GM19452 (cell line): ENCODE measurements at regions not wholly inside any gene's neighbourhood (a gene's known extent, or its start where the extent isn't known, plus 50 kb on each side); places are given as distances from the start of the nearest gene placed in this dataset.
"Not testable (repeated sequence)": the region's sequence is repeated elsewhere in the genome, so short reads cannot be mapped to it uniquely, and the experiment has no call there.

Source experiments
- ATAC-seq: cut with Tn5 transposase; IDR thresholded peaks from one replicate; pipeline ENCODE4 v1.9.1; 2021; ENCODE audit not compliant: unreplicated experiment

DNA sequence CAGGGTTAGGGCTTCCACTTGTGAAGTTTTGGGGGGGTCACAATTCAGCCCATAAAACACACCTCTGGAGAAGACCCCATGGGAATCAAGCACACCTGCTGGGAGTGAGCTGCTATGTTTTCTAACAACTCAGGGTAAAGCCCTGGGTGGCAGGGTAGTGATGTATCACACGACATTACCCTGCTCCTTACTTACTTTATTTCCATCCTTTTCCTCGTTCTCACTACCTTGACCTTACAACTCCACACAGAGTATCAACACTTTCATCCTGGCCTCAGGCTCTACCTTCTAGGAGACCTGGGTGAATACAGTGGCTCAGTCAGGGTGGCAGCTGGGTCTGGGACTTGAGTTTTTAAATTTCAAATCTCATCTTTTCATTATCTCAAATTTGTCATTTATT, 290.3 kb downstream of the CYRIA start:
- ATAC-seq: no peak

DNA sequence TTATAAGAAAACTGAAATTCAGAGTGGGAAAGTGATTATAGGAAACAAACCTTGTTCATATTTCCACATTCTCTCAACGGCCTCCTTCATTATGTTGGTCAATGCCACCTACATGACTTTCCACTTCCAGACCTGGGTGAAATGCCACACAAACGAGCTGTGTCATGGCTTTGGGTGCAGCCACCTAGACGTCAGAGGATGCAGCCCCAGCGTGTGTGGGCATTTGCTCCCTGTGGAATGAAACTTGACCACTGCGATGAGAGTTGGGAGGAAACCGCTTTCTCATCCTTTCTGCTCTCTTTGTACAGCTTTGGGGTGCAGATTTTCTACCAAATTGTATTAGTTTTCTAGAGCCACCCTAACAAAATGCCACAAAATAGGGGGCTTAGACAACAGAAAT, 291.0 kb downstream of the CYRIA start:
- ATAC-seq: no peak

DNA sequence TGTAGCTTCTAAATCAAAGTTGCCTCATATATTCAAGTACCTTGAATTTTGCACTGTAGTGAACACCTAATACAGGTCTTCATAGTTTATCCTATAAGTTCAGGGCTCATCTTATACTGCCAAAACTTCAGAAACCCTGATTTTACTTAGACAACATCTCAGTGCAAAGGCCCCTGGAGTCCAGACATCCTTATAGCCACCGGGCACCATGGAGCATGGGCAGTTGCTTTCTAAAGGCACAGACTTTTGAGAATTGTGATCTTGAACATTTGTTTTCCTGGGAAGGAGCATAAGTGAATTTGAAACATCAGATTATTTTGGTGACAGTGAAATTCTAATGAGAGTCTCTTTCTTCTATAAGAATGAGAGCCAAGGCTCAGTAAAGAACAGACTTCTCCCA, 292.3 kb downstream of the CYRIA start:
- no peak for ATAC-seq

DNA sequence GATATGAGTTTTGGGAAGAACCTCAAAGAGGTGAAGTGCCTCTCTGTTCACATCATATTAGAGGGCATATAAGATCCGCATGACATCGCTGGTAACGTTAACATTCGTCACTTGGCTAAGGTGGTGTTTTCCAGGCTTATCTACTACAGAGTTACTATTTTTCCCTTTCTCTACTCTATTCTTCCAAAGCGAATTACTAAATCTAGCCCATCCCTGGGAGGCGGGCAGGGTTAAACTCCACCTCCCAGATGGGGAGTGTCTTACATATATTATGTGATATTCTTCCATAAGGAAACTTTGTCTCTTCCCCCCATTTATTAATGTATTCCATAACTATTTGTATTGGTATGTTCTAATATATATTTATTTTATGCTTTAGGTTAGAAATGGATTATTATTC, 293.9 kb downstream of the CYRIA start:
- no peak for ATAC-seq

DNA sequence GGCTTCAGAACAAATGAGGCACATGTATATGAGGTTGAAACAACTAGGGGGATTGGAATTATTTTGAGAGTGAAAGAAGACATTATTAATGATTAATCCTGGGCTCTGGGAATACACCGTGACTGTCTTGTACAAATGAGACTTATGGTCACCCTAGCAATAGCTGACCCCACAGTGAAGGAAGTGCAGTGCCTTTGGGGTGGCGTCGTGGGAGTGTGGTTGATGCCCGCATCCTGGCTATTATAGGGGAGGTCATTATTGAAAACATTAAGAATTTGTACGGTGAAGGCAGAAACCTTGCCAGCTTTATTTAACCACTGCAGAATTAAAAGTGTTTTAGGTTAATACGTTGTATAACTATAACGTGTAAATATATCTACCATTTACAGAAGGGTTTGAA, 296.7 kb downstream of the CYRIA start:
- ATAC-seq: no peak

DNA sequence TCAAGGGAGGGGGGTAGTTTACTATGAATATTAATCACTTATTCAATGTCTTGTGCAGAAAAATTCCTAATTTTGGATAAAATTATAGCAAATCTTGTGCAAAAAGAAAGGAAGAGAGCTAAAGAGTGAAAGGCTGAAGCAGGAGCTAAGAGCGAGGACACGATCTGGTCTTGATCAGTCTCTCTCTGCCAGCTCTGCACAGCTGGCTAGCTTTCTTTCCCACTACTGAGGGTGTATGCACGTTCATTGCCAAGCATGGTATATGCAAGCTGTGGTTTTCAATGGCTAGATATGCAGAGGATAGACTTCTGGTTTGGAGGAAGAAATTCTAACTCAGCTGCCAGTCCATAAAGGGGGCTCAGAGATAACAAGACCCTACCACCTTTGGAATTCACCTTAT, 297.3 kb downstream of the CYRIA start:
- no peak for ATAC-seq

DNA sequence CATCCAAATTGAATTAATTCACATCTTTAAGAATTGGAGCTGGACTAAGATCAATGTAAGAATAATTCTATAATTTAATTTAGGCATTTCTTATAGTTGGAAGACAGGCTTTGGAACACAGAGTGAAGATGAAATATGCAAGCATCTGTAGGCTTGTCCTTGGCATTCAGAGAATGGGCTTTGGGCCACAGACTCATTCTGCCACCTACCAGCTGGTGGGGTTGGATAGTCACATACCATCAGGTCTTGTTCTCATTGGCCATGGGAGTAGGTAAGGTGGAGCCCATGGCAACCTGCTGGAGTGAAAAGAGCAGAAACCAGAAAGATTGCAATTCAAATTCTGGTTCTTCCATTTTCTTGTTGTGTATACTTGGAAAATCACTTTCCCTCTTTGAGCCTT, 300.3 kb downstream of the CYRIA start:
- no peak for ATAC-seq

DNA sequence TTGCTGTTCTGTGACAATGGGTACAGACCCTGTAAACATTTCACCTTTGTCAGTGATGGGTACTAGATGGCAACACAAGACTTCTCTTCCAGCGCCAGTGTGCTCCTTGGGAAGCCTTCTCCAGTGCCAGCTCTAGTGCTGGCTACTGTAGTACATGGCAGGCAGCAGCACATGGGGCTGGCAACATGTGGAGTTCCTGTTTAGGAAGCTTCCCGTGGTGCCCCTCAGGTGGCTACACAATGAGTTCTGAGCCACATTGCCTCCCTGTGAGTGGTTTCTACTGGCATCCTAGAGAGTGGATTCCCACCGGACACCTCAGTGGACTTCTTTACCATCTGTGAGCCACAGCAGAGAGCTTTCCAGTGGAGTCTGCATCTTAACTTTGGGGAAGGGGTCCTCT, 302.1 kb downstream of the CYRIA start:
- ATAC-seq: no peak

DNA sequence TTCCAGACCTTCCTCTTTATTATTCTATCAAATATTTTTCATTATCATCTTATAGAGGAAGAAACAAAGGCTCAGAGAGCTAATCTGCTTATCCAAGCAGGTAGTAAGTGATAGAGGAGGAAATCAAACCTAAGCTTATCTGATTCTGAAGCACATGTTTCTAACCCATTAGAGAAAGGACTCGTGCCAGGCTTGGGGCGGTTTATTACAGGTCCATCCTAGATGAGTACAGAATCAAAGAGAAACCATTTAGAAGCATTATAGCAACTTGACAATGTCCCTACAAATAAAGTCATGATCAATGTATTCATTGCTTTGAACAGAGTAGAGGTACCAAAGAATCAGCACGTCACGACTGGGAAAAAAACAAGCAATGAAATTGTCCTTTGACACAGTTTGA, 303.0 kb downstream of the CYRIA start:
- no peak for ATAC-seq

DNA sequence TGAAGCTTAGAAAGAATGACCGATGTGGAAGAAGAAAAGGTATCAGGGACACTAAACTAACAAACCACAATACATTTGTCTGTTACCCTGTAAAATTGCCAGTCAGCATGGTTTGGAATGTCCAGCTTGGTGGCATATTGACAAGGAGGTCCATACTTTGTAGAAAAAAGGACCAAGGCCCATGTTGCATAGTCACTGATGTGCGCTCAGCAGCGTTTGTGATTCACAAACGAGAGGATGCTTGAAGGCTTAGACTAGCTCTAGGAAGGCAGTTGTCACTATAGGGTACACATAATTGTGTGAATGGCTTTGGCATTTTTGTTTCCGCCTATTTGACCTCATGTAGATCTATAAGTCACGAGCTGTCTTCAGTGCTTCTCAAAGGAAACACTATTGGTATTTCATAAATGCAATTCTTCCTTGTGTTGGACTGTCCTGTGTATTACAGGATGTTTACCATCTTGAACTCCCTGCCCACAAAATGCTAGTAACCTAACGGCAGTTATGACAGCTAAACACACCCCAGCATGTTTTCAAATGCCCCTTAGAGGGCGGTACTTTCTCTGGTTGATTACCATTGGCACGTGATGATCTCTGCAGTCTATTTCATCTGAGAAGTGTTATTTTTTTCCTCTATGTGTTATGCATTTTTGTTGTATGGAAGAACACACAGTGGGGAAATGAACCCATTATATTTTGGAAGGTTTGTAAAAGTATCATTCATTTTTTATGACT, 304.2 kb downstream of the CYRIA start:
- ATAC-seq: no peak

DNA sequence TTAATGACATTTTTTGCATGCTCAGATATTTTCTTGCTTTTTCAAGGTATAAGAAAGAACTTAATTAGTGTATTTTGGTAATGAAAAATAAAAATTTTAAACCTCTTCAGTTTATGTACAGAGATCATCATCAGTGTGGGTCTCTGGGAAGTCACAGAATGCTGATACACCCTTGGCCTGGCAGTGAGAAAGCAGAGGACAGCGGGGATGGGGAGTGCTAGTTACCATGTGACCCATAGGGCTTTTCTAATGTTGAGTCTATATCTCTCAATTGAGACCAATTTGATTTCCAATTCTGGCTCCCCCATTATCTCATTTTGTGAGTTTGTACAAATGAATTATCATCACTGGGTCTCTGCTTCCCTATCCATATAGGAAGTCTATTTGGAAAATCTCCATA, 305.7 kb downstream of the CYRIA start:
- no peak for ATAC-seq

DNA sequence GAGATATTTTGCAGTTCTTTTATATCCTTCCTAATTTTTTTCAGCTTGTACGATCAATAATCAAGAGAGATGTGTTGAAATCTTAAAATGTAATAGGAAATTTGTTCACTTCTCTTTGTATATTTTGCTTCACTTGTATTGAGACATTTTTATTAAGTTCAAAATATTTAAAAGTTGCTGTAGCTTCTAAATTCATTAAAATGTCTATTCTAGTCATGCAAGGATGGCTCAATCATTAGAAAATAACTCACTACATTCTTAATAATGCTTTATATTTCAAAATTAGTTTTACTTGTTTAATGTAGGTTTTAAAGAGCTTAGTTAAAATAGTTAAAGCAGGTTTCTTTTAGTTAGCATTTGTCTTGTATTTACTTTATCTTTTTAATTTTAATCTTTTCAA, 308.4 kb downstream of the CYRIA start:
- no peak for ATAC-seq

DNA sequence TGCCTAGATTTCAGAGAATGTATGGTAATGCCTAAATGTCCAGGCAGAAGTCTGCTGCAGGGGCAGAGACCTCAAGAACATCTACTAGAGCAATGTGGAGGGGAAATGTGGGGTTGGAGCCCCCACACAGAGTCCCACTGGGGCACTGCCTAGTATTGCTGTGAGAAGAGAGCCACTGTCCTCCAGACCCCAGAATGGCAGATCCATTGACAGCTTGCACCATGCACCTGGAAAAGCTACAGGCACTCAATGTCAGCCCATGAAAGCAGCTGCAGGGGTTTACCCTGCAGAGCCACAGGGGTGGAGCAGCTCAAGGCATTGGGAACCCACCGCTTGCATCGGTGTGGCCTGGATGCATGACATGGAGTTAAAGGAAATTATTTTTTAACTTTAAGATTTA, 314.1 kb downstream of the CYRIA start:
- ATAC-seq: no peak

DNA sequence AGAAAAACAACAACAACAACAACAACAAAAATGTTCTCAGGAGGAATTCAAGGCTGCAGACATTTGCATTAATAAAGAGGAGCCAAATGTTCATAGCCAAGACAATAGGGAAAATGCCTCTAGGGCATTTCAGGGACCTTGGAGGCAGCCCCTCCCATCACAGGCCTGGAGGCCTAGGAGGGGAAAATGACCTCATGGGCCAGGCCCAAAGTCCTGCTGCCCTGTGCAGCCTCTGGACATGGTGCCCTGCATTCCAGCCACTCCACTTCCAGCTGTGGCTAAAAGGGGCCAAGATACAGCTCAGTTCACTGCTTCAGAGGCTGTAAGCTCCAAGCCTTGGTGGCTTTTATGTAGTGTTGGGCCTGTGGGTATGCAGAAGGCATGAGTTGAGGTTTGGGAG, 314.5 kb downstream of the CYRIA start:
- no peak for ATAC-seq

DNA sequence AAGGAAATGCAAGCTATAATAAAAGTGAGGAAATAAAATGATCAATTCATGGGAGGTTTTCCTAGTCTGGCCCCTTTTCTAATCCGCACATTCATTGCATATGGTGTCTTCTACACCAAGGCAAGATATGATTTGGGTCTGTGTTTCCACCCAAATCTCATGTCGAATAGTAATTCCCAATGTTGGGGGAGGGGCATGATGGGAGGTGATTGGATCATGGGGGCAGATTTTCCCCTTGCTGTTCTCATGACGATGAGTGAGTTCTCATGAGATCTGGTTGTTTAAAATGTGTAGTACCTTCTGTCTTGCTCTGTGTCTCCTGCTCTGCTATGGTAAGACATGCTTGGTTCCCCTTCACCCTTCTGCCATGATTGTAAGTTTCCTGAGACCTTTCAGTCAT, 315.4 kb downstream of the CYRIA start:
- ATAC-seq: no peak

DNA sequence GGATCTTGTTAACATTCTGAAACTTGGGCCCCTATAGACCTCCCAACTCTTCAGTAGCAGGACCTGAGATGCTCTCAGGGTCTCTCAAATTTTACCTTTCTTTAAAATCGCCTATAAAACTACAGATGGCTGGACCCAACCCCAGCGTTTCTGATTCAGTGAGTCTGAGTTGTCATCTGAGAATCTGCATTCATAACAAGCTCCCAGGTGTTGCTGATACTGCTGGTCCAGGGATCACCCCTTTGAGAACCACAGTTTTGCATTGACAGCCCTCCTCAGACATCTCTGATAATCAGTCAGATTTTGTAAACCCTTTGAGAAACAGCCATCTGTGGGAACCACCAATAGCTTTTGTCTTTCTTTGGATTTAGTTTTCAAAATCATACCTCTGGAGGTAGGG, 315.8 kb downstream of the CYRIA start:
- no peak for ATAC-seq

DNA sequence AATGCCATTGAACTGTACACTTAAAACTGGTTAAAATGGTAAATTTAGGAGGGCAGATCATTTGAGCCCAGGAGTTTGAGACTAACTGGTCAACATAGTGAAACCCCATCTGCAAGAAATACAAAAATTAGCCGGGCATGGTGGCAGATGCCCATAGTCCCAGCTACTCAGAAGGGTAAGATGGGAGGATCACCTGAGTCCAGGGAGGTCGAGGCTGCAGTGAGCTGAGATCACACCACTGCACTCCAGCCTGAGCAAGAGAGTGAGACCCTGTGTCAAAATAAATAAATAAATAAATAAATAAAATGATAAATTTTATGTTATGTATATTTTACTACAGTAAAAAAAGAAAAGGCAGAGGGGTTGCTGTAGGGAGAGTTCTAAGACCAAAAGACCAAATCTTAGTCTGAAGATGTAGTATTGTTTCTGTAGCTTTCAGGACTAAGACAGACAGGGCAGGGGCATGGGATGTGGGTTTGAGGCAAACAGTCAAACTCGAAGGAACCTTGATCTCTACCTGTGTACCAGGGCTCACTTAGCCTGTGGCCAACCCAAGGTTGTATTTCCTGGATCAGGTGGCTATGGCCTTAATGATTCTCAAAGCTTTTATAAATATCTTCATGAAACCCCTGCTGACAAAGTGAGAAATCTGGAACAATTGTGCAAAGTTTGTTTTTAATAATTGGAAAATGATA, 316.7 kb downstream of the CYRIA start:
- no peak for ATAC-seq

DNA sequence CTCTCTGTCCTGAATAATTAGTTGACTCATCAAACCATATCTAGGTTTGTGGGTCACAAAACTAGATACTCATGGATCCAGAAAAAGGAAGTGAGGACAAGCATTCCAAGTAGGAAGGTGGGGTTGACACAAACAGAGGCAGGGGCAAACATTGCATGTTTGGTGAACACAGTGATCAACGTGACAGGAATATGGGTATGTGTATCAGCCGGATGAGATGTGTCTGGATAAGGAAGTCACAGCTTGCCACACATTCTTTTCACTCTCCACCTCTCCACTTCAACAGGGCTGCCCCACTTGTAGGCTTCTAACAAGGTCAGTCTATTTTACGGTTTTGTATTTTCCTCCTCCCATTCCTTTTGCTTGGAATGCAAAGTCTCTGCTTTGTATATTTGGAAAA, 319.0 kb downstream of the CYRIA start:
- ATAC-seq: no peak

DNA sequence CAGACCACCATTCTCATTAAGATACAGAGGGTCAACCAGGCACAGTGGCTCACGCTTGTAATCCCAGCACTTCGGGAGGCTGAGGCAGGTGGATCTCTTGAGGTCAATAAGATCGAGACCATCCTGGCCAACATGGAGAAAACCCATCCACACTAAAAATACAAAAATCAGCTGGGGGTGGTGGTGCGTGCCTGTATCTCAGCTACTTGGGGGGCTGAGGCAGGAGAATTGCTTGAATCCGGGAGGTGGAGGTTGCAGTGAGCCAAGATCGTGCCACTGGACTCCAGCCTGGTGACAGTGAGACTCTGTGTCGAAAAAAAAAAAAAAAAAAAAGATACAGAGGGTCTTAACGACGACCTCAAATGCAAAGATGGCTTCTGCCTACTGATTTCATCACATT, 320.4 kb downstream of the CYRIA start:
- not testable (repeated sequence) for ATAC-seq

DNA sequence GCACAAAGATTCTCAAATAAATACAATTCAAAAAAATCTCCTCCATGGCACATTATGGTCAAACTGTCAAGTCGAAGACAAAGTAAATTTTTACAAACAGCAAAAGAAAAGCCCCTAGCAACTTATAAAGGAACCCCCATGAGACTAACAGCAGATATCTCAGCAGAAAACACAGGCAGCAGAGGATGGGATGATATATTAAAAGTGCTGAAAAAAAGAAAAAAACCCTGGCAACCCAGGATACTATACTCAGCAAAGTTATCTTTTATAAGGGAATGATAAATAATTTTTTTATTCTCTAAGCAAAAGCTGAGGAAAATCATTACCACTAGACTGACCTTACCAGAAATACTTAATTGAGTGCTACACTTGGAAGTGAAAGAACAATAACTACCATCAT, 326.4 kb downstream of the CYRIA start:
- ATAC-seq: no peak

DNA sequence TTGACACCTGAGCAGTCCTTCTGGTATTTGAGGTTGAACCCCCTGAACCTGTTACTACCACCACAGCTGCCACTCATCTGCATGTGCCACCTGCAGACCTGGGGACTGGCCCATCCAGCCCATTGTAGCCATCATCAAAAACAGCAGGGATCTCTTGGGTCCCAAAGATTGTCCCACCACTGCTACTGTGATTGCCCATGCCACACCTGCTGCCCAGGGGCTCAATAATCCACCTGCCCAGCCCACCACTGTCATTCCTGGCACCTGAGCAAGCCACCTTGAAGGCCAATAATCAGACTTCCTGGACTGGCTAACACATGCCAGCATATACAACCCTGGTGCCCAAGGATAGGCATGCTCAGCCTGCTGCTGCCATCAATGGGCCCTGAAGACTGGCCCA, 327.6 kb downstream of the CYRIA start:
- ATAC-seq: no peak

DNA sequence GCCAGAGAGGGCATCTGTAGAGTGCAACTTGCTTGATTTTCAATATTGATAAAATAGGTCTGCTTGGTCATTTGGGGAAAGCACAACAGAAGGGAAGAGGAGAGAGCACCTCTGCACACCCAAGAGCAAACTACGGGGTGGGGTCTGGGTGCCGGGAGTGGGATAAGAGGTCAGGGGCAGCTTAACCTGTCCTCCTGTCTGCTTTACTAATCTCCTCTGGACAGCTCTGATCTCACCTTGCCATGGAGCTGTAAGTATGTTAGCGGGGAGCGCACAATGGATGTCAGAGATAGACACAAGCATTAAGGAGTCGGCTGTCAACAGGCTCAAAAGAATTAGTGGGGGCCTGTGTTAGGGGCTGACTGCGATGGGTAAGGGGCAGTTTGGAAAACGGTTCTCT, 328.7 kb downstream of the CYRIA start:
- no peak for ATAC-seq

DNA sequence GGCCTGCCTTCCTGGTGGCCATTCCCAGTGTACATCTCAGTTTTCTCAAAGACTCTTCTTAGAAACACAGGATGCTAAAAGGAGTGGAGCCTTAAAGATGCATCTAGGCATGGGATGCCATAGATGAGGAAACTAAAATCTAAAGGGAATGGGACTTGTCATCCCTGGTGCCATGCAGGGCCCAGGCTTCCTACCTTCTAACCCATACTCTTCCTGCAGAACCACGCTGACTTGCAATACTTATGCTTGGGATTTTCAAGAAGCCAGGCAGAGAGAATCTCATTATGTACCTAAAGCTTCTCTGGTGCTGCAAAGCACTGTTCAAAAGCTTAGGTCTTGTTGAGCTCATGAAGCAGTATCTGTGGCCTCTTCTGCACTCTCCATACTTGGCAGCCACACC, 329.1 kb downstream of the CYRIA start:
- no peak for ATAC-seq
